ENCODE measurements at regions not wholly inside any gene's neighbourhood (a gene's known extent, or its start where the extent isn't known, plus 50 kb on each side); places are given as distances from the start of the nearest gene placed in this dataset.
"Not testable (repeated sequence)": the region's sequence is repeated elsewhere in the genome, so short reads cannot be mapped to it uniquely, and the experiment has no call there.

DNA sequence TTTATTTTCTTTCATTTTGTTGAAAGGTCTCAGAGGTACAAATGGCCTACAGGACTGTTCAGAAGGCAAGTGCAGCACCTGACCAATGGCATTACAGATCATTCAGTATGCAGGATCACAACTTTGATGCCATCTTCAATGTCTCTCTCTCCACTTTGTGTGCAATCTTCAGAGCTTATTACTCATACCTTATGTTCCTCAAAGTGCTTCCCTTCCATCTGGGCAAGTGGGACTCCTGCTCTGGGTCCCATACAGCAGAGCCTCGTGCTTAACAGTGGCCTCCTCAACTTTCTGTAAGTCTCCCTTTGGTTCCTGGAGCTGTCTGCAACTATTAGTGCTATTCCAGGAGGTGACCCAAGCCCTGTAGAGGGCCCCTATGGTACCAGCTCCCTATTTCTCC, 358.4 kb upstream of the RPS23 start:
- Histone ChIP-seq H3K27ac (peak overlapping the region in 1 of 21 experiments; percentile 26), H3K4me3 (no peak overlapping the region)

GRCh38 chr5:82635561-82636288, 357.6 kb upstream of the RPS23 start:
- Histone ChIP-seq H3K27ac (peak overlapping the region in 3 of 21 experiments; percentile 38 to 43 (median 40)), H3K4me3 (no peak overlapping the region)

DNA sequence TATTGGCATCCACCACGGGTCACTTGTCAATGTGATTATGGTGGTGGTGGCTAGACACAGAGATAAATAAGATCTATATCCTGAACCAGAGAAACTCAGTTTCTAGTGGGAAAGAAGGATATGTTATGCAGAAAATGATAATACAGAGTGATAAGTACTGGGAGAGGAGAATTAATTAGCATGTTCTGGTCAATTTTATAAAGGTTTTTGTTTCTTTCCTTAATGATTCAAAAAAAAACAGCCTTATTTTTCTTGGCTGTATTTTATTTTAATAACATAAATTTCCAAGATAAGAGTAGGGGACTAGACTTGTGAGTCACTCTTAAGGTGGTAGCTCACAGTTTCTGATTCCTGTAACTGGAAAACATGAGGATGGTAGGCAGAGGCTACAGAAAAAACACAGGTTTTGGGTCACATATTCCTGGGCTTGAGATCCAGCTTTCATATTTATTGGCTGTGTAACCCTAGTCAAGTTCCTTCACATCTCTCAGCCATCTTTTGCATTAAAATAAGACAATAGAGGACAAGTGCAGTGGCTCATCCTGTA, 350.3 kb upstream of the RPS23 start:
- no peak overlapping the region for H3K27ac ChIP-seq
- H3K4me3 ChIP-seq, result no peak overlapping the region

DNA sequence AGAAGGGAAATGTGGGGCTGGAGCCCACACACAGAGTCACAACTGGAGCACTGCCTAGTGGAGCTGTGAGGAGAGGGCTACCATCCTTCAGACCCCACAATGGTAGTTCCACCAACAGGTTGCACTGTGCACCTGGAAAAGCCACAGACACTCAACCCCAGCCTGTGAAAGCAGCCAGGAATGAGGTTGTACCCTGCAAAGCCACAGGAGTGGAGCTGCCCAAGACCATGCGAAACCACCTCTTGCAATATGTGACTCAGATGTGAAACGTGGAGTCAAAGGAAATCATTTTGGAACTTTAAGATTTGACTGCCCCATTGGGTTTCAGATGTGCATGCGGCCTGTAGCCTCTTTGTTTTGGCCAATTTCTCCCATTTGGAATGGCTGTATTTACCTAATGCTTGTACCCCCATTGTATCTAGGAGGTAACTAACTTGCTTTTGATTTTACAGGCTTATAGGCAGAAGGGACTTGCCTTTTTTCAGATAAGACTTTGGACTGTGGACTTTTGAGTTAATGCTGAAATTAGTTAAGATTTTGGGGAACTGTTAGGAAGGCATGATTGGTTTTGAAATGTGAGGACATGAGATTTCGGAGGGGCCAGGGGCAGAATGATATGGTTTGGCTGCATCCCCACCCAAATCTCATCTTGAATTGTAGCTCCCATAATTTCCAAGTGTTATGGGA, 348.9 kb upstream of the RPS23 start:
- not testable (repeated sequence) for H3K27ac ChIP-seq, H3K4me3 ChIP-seq

- H3K27ac ChIP-seq, H3K4me3 ChIP-seq: not testable (repeated sequence)
Observed at GRCh38 chr5:82626012-82626411, 347.9 kb upstream of the RPS23 start.

DNA sequence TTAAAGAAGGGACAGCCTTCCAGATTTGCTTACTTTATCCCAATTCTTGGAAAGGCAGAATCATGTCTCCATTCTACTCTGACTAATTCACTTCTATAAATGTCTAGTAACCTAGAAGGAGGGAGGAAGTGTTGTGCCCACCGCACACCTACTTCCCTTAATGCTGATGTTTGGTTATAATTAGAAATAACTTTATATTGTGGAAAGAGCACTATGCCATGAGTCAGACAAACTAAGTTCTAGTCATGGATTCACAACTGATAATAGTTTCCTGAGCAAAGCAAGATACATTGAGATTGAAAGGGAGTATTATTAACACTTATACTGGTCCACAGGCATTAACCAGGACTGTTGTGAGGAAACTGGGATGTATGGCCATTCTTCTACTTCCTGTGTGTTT, 345.9 kb upstream of the RPS23 start:
- no peak overlapping the region for H3K27ac ChIP-seq
- no peak overlapping the region for H3K4me3 ChIP-seq

DNA sequence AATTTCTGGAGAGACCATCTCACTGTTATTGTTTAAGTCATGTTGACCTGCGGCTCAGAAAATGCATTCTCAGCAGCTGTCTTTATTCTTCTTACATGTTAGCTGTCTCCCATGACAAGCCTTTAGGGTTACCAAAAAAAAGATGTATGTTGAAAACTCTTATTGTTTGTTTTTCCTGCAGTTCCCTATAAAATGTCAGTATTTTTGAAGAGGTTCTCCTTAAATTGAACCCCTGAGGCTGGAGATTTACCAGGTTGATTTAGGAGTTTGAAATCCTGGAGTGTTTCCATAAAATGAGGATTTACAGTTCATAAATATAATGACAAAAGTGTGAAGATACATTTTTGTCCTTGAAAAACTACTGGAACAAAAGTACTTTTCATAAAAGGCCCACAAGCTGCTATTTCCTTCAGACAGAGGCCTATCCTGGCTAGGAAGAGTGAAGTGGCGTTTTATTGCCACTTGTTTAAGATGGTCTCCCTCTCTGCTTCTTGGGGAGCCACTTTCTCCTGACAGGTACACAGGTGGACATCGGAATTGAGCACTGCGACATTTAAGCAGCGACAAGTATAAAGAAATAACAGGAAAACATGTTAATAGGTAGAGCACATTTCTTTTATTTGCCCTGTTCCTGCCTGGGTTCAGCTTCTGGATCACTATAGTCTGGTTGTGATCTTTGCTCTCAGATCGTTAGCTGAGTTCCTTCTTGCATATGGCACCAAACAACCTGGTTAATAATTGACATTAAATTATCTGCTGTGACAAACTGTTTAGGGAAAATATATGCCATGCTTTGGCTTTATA, 344.8 kb upstream of the RPS23 start:
- no peak overlapping the region for H3K27ac ChIP-seq
- no peak overlapping the region for H3K4me3 ChIP-seq

GRCh38 chr5:82622205-82622604, 344.1 kb upstream of the RPS23 start:
- H3K4me3 ChIP-seq, result no peak overlapping the region
- H3K27ac ChIP-seq, result peak overlapping the region in 1 of 21 experiments; percentile 10

DNA sequence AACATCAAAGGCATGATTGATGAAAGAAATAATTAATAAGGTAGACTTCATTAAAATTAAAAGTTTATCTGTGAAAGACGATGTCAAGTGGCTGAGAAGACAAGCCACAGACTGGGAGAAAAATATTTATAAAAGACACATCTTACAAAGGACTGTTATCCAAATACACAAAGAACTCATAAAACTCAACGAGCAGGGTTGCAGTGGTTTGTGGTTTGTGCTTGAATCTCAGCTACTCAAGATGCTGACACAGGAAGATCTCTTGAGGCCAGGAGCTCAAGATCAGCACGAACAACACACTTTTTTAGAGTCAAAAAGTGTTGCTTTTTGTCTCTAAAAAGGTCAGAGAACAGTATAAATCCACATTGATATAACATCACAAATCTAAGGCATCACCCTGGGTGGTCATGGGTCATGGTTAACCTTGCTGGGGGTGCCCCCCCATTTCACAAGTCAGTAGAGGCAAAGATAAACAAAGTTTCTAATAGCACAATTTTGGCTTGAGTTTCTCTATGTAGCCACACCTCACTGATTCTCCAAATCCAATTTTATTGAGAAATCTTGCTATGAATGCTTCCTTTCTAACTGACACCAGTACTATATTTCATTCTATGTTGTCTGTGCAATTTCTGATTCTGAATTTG, 342.9 kb upstream of the RPS23 start:
- Histone ChIP-seq H3K4me3 (no peak overlapping the region), H3K27ac (peak overlapping the region in 1 of 21 experiments; percentile 10)

DNA sequence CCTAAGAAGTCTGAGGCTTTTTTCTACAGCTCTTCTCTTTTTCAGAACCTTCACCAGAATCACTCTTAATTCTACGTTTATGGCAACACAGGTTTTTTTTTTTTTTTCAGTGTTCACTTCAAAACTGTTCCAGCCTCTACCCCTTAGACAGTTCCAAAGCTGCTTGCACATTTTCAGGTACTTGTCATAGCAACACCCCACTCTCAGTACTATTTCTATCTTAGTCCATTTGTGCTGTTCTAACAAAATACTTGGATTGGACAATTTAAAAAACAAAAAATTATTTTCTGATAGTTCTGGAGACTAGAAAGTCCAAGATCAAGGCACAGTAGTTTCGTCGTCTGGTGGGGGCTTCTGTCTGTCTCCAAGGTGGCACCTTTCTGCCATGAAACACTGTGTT, 340.9 kb upstream of the RPS23 start:
- Histone ChIP-seq H3K4me3 (no peak overlapping the region), H3K27ac (no peak overlapping the region)

GRCh38 chr5:82614706-82615105, 336.6 kb upstream of the RPS23 start:
- H3K4me3 ChIP-seq, result no peak overlapping the region
- no peak overlapping the region for H3K27ac ChIP-seq

DNA sequence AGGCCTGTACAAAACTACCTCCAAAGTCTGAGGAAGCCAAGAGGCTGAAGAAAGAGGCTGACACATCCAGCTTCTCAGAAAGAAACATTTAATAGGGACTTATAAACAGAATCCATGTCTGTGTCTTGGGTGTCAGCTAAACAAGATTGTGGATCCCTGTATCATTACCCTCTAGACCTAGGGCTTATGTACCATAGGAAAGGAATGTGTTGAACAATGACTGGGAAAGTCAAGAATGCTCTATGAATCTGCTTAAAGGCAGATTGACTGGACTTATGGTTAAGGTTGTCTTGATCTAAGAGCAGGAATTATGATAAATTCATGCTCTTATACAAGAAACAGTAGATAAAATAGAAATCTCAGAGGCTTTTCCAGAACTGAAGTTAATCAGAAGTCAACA, 335.7 kb upstream of the RPS23 start:
- no peak overlapping the region for H3K4me3 ChIP-seq
- no peak overlapping the region for H3K27ac ChIP-seq

DNA sequence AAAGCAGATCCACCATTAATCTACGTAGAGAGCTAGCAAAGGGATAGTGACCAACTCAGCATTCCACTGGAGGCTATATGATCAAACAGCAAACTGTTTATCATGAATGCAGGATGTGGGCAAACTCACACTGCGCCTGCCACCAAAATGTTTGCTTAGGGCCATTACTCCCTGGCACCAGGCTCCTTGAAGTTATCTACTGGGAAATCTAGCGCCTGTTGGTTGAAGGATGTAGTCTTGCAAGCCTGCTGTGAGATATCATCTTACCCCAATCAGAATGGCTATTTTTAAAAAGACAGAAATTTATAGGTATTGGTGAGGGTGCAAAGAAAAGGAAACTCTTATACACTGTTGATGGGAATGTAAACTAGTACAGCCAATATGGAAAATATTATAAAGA, 332.5 kb upstream of the RPS23 start:
- Histone ChIP-seq H3K27ac (no peak overlapping the region), H3K4me3 (no peak overlapping the region)

DNA sequence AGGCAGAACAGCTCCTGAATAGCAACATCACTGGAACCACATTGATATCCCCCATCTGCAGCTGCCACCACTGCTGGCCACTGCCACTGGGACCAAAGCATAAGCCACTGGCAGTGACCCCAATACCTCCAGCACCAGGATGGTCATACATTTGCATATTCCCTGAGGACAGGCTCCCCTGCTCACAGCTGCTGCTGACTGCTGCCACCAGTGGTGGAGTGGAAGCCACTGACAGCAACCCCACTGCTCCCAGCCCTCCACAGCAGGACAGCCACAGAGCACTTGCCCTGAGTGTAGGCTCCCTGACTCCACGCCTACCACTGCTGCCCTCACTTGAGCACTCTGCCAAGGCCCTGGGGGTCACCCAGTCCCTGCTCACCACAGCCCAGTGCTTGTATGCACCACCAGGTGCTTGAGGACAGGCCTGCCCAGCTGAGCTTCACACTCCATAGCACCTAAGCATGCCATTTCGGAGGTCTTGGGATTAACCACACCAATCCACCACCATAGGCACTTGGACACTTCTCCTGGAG, 327.4 kb upstream of the RPS23 start:
- H3K4me3 ChIP-seq, result no peak overlapping the region
- no peak overlapping the region for H3K27ac ChIP-seq

DNA sequence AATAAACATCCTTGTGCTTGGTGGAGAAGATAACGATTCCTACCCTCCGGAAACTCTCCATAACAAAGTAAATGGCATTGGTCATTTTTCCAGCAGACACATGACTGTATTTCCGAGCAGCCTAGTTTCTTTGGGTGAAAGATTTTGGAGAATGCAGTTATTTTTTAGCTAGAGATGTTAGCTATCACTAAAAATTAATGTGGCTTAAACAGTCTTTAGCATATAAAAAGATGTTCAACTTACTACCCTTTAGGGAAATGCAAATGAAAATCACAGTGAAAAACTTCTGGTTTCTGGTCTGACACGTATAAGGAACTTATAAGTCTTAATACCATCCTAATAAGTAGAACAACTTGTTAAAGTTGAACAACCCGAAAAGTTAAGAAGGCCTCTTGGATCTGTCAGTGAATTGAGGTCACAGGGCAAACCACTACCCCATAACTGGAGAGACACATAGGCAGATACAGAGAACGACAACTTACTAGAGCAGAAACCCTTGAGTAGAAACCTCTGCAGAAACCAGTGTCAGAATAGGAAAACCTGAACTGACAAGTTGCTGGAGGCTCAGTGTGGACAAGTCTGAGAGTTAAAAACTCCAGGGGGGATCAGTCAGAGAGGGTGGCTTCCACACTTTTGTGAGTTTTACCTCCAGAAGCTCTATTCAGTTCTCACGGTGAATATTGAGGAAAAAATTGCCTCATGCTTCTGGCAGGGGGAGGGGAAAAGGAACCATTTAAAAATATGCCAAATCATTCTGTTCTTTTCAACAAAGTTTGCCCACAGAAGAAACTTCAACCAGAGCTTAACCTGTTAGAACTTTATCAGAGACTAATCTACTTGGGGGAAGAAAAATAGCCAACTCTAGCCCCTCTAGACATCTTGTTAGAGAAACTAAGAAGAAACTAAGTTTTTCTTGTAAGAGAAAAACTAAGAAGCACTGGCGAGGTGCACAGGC, 325.2 kb upstream of the RPS23 start:
- no peak overlapping the region for H3K4me3 ChIP-seq
- H3K27ac ChIP-seq, result no peak overlapping the region

DNA sequence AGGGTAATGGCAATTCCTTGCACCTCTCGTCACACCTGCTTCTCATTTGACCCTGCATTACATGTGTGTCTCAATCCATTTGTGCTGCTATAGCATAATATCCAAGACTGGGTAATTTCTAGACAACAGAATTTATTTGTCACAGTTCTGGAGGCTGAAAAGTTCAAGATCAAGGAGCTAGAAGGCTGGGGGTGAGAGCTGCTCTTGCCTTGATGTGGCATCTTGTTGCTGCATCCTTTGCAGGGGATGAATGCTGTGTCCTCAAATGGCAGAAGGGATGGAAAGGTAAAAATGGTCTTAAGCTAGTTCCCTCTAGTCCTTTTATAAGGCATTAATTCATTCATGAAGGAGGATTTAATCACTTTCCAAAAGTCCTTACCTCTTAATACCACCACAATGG, 323.7 kb upstream of the RPS23 start:
- H3K4me3 ChIP-seq, result no peak overlapping the region
- no peak overlapping the region for H3K27ac ChIP-seq

GRCh38 chr5:82601077-82601476, 322.9 kb upstream of the RPS23 start:
- H3K27ac ChIP-seq, result no peak overlapping the region

DNA sequence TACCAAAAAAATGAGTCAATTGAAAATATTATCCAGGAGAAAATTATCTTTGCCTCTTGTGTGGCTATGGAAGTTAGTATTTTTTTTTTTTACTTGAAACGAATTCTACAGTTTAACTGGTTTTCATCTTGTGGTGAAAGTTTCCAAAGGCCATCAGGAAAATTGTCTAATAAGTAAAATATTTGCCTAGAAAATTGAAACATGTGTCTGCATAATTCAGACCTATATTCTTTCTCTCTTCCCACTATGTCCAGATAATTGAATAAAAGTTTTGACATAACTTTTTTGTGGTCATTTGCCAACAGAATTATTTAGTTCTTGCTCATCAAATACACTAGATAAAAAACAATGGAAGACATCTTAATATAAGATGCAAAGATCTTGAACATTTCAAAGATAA, 321.5 kb upstream of the RPS23 start:
- H3K4me3 ChIP-seq, result no peak overlapping the region
- H3K27ac ChIP-seq, result no peak overlapping the region

More at GRCh38 chr5:82601077-82601476, 322.9 kb upstream of the RPS23 start:
- no peak overlapping the region for H3K4me3 ChIP-seq

DNA sequence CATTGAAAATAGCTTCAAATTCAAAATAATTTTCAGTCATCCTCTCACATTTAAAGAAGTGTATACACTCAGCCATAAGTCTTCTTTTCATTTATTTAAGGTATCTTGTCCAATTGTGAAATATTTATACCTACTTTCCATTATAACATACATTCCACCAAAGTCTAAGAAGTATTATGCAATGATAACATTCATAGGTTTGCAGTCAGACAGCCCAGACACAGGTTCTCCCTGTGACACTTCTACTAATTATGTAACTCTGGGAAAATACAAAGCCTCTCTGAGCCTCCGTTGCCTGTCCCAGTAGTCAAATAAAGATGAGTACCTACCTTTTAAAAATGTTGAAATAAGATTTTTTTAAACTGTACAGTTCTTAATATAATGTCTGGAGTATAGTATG, 320.9 kb upstream of the RPS23 start:
- H3K27ac ChIP-seq, result peak overlapping the region in 1 of 21 experiments; percentile 8

More for the DNA sequence above, 320.9 kb upstream of the RPS23 start:
- H3K4me3 ChIP-seq, result no peak overlapping the region

Measured in skin epidermis (tissue), 12 donors.